DND-41 (cell line): ENCODE measurements at regions not wholly inside any gene's neighbourhood (a gene's known extent, or its start where the extent isn't known, plus 50 kb on each side); places are given as distances from the start of the nearest gene placed in this dataset.
"Not testable (repeated sequence)": the region's sequence is repeated elsewhere in the genome, so short reads cannot be mapped to it uniquely, and the experiment has no call there.

Source experiments
- CTCF ChIP-seq: IDR thresholded peaks from 2 replicates; pipeline ENCODE4 v1.5.1; 2012; ENCODE audit warnings: borderline replicate concordance, low read length, moderate library complexity, mild to moderate bottlenecking; ENCODE audit not compliant: poor library complexity, severe bottlenecking; ENCODE audit errors: extremely low read depth
- EZH2 ChIP-seq: IDR thresholded peaks from 3 replicates; pipeline ENCODE4 v1.6.1; 2012; ENCODE audit warnings: borderline replicate concordance, low read depth, mild to moderate bottlenecking, moderate library complexity, low read length, inconsistent platforms; ENCODE audit not compliant: severe bottlenecking

GRCh38 chr6:84988766-84989165 lies 224.4 kb upstream of the TBX18 start:
- TF ChIP-seq CTCF, EZH2: not testable (repeated sequence)
